ENCODE measurements at regions not wholly inside any gene's neighbourhood (a gene's known extent, or its start where the extent isn't known, plus 50 kb on each side); places are given as distances from the start of the nearest gene placed in this dataset.
"Not testable (repeated sequence)": the region's sequence is repeated elsewhere in the genome, so short reads cannot be mapped to it uniquely, and the experiment has no call there.

DNA sequence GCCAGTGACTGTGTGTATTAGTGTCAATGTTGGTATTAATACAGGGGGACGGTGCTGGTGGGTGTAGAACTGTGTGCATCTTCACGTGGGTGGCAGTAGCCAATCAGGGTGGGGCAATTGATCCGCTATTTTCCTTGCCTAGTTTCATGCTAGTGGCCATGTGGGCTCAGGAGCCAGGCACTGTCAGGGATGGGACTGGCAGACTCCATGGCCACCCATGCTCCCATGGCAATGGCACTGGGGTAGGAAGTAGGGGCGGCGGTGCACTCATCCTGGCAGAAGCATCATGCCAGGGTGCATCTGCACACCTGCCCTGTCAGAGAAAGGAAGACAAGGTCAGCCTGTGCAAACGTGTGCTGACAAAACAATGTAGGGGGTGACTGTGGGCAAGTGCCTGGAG lies 122.1 kb upstream of the MAGEC2 start:
- DNase-seq (no peak), ATAC-seq (no peak)
- TF ChIP-seq CTCF (IDR thresholded peaks at IDR 0.05) = no peak
- Histone ChIP-seq H3K4me1 (no peaks in the 10 kb centered on the region), H3K36me3 (no peaks in the 10 kb centered on the region), H3K27ac (no peak overlapping the region), H3K4me3 (no peak overlapping the region), H3K9me3 (no peaks in the 10 kb centered on the region), H3K27me3 (no peaks in the 10 kb centered on the region)
- intact Hi-C loops (cut with DNase I) = no loop called here

GRCh38 chrX:142312591-142312990 lies 107.5 kb upstream of the MAGEC2 start:
- no peaks in the 10 kb centered on the region for H3K4me1 ChIP-seq
- ATAC-seq = no peak
- no peak for TF ChIP-seq CTCF (IDR thresholded peaks at IDR 0.05)
- H3K27me3 ChIP-seq = no peaks in the 10 kb centered on the region
- intact Hi-C loops (cut with DNase I) = no loop called here
- DNase-seq = no peak
- H3K9me3 ChIP-seq = no peaks in the 10 kb centered on the region
- H3K36me3 ChIP-seq = no peaks in the 10 kb centered on the region
- H3K27ac ChIP-seq = no peak overlapping the region
- no peak overlapping the region for H3K4me3 ChIP-seq

GRCh38 chrX:142299406-142299805 lies 94.3 kb upstream of the MAGEC2 start:
- no peak for ATAC-seq
- no peak for DNase-seq
- Histone ChIP-seq H3K9me3 (no peaks in the 10 kb centered on the region), H3K4me3 (no peak overlapping the region), H3K27ac (no peak overlapping the region), H3K4me1 (no peaks in the 10 kb centered on the region), H3K36me3 (no peaks in the 10 kb centered on the region), H3K27me3 (no peaks in the 10 kb centered on the region)
- no peak for TF ChIP-seq CTCF (IDR thresholded peaks at IDR 0.05)
- intact Hi-C loops (cut with DNase I) = no loop called here

DNA sequence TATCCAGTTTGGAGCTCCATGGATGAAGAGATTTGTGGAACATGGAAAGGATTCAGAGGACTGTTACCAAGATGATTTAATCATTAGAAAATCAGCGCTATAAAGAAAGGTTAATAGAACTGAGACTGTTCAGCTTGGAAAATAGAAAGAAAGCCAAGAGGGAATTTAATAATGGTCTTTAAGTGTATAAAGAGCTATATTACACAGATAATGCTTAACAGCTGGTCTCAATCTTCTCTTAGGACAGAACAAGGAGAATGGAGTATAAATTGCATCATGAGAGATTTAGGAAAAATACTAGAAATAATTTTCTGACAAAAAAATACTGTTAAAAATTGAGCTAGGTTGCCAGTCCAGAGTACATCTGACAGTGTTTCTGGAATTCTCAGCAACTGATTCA lies 91.3 kb upstream of the MAGEC2 start:
- ATAC-seq (no peak), DNase-seq (no peak)
- Histone ChIP-seq H3K27me3 (no peaks in the 10 kb centered on the region), H3K27ac (no peak overlapping the region), H3K4me3 (no peak overlapping the region), H3K9me3 (no peaks in the 10 kb centered on the region), H3K4me1 (no peaks in the 10 kb centered on the region), H3K36me3 (no peaks in the 10 kb centered on the region)
- no peak for TF ChIP-seq CTCF (IDR thresholded peaks at IDR 0.05)
- intact Hi-C loops (cut with DNase I) = no loop called here

- no peak for TF ChIP-seq CTCF (IDR thresholded peaks at IDR 0.05)
- H3K27ac ChIP-seq = no peak overlapping the region
- H3K27me3 ChIP-seq = no peaks in the 10 kb centered on the region
- no peak overlapping the region for H3K4me3 ChIP-seq
- intact Hi-C loops (cut with DNase I) = no loop called here
- H3K4me1 ChIP-seq = no peaks in the 10 kb centered on the region
- H3K36me3 ChIP-seq = no peaks in the 10 kb centered on the region
- H3K9me3 ChIP-seq = no peaks in the 10 kb centered on the region
- DNase-seq (no peak), ATAC-seq (no peak)
These were observed 90.1 kb upstream of the MAGEC2 start for GRCh38 chrX:142295190-142295589.

GRCh38 chrX:142270166-142270565 lies 65.1 kb upstream of the MAGEC2 start:
- H3K4me1 ChIP-seq; ATAC-seq; intact Hi-C loops (cut with DNase I); H3K4me3 ChIP-seq; DNase-seq; H3K36me3 ChIP-seq; H3K9me3 ChIP-seq; H3K27me3 ChIP-seq; H3K27ac ChIP-seq: not testable (repeated sequence)
